H9 (cell line): ENCODE measurements at regions not wholly inside any gene's neighbourhood (a gene's known extent, or its start where the extent isn't known, plus 50 kb on each side); places are given as distances from the start of the nearest gene placed in this dataset.

Source experiments
- DNase-seq: peaks from one replicate; pipeline ENCODE4 v3.0.0-alpha.2; 2017
- H2AFZ ChIP-seq: one replicate; pipeline ENCODE4 v1.6.1; 2013; ENCODE audit warnings: mild to moderate bottlenecking, low read length, control low read depth, moderate library complexity
- H2AK5ac ChIP-seq: 2 replicates; pipeline ENCODE4 v1.6.1; 2013; ENCODE audit warnings: low read length, control low read depth, mixed read lengths; ENCODE audit not compliant: insufficient read length
- H2BK120ac ChIP-seq: one replicate; pipeline ENCODE4 v1.6.1; 2013; ENCODE audit warnings: low read depth, mild to moderate bottlenecking, low read length, control low read depth, inconsistent platforms; ENCODE audit not compliant: poor library complexity, severe bottlenecking
- H2BK12ac ChIP-seq: 2 replicates; pipeline ENCODE4 v1.6.1; 2013; ENCODE audit warnings: low read length, control low read depth, mixed read lengths, low read depth; ENCODE audit not compliant: insufficient read length
- H2BK15ac ChIP-seq: 2 replicates; pipeline ENCODE4 v1.6.1; 2013; ENCODE audit warnings: low read depth, low read length, control low read depth
- H2BK20ac ChIP-seq: one replicate; pipeline ENCODE4 v1.6.1; 2013; ENCODE audit warnings: low read depth, mild to moderate bottlenecking, low read length, control low read depth, inconsistent platforms; ENCODE audit not compliant: poor library complexity, severe bottlenecking
- H2BK5ac ChIP-seq: 2 replicates; pipeline ENCODE4 v1.6.1; 2013; ENCODE audit warnings: low read length, control low read depth, mixed read lengths; ENCODE audit not compliant: insufficient read length
- H3K14ac ChIP-seq: 2 replicates; pipeline ENCODE4 v1.6.1; 2013; ENCODE audit warnings: low read length, control low read depth; ENCODE audit not compliant: insufficient read depth
- H3K18ac ChIP-seq: 2 replicates; pipeline ENCODE4 v1.6.1; 2013; ENCODE audit warnings: low read depth, mild to moderate bottlenecking, mixed read lengths, low read length, control low read depth; ENCODE audit not compliant: insufficient read length
- H3K23ac ChIP-seq: 2 replicates; pipeline ENCODE4 v1.6.1; 2013; ENCODE audit warnings: low read length, control low read depth, mixed read lengths, low read depth; ENCODE audit not compliant: insufficient read length
- H3K23me2 ChIP-seq: 2 replicates; pipeline ENCODE4 v1.6.1; 2013; ENCODE audit warnings: low read depth, mild to moderate bottlenecking, mixed read lengths, low read length, control low read depth; ENCODE audit not compliant: insufficient read length, poor library complexity, severe bottlenecking
- H3K27ac ChIP-seq: 2 replicates; pipeline ENCODE4 v1.5.1; 2013; ENCODE audit warnings: low read length, control low read depth, mixed read lengths, low read depth; ENCODE audit not compliant: insufficient read length
- H3K27me3 ChIP-seq: 2 replicates; pipeline ENCODE4 v1.6.1; 2013; ENCODE audit warnings: low read length, control low read depth, inconsistent platforms; ENCODE audit not compliant: insufficient read depth
- H3K4ac ChIP-seq: 2 replicates; pipeline ENCODE4 v1.6.1; 2013; ENCODE audit warnings: low read depth, mild to moderate bottlenecking, control low read depth, inconsistent platforms, low read length, moderate library complexity
- H3K4me1 ChIP-seq: 2 replicates; pipeline ENCODE4 v1.6.1; 2013; ENCODE audit warnings: low read length, control low read depth, inconsistent platforms; ENCODE audit not compliant: insufficient read depth
- H3K4me2 ChIP-seq: 2 replicates; pipeline ENCODE4 v1.6.1; 2013; ENCODE audit warnings: low read length, control low read depth, mixed read lengths; ENCODE audit not compliant: insufficient read length, insufficient read depth
- H3K56ac ChIP-seq: 2 replicates; pipeline ENCODE4 v1.6.1; 2013; ENCODE audit warnings: low read depth, mild to moderate bottlenecking, mixed read lengths, low read length, control low read depth; ENCODE audit not compliant: insufficient read length
- H3K79me1 ChIP-seq: 2 replicates; pipeline ENCODE4 v1.6.1; 2013; ENCODE audit warnings: low read depth, mild to moderate bottlenecking, moderate library complexity, low read length, control low read depth, inconsistent platforms; ENCODE audit not compliant: insufficient read depth, poor library complexity, severe bottlenecking
- H3K79me2 ChIP-seq: 2 replicates; pipeline ENCODE4 v1.6.1; 2013; ENCODE audit warnings: low read length, control low read depth, inconsistent platforms; ENCODE audit not compliant: insufficient read depth
- H3K9ac ChIP-seq: 2 replicates; pipeline ENCODE4 v1.6.1; 2013; ENCODE audit warnings: low read length, control low read depth, mixed read lengths; ENCODE audit not compliant: insufficient read length; ENCODE audit errors: extremely low read depth
- H3K9me3 ChIP-seq: one replicate; pipeline ENCODE4 v1.6.1; 2013; ENCODE audit warnings: low read depth, low read length, inconsistent platforms; ENCODE audit not compliant: control insufficient read depth
- H3T11ph ChIP-seq: one replicate; pipeline ENCODE4 v1.6.1; 2013; ENCODE audit warnings: mild to moderate bottlenecking, low read length, control low read depth, inconsistent platforms
- H4K20me1 ChIP-seq: one replicate; pipeline ENCODE4 v1.6.1; 2013; ENCODE audit not compliant: control insufficient read depth, insufficient read length, insufficient read depth
- H4K5ac ChIP-seq: 2 replicates; pipeline ENCODE4 v1.6.1; 2013; ENCODE audit warnings: low read depth, mild to moderate bottlenecking, mixed read lengths, low read length, control low read depth; ENCODE audit not compliant: insufficient read length
- H4K8ac ChIP-seq: replicated peaks from 2 replicates; pipeline ENCODE4 v1.6.1; 2013; ENCODE audit warnings: low read length, control low read depth, mixed read lengths, low read depth; ENCODE audit not compliant: insufficient read length
- H4K91ac ChIP-seq: 2 replicates; pipeline ENCODE4 v1.6.1; 2013; ENCODE audit warnings: low read depth, mild to moderate bottlenecking, moderate library complexity, mixed read lengths, low read length, control low read depth; ENCODE audit not compliant: insufficient read length
- H3K27ac Mint-ChIP-seq, 3 experiments: 2 replicates in 2 of 3; 3 replicates in 1 of 3; pipeline ENCODE4 v1.8.0; 2020 to 2021; ENCODE audit warnings: mixed read lengths in 3 of 3, mild to moderate bottlenecking in 1 of 3, moderate library complexity in 1 of 3
- H3K27me3 Mint-ChIP-seq: 2 replicates; pipeline ENCODE4 v1.8.0; 2021; ENCODE audit warnings: low read depth, mild to moderate bottlenecking, moderate library complexity, mixed read lengths
- H3K36me3 Mint-ChIP-seq, 3 experiments: 2 replicates in 2 of 3; 3 replicates in 1 of 3; pipeline ENCODE4 v1.8.0; 2020 to 2021; ENCODE audit warnings: low read depth in 3 of 3, mixed read lengths in 3 of 3; ENCODE audit not compliant: insufficient read depth in 1 of 3
- H3K4me1 Mint-ChIP-seq, 2 experiments: 2 replicates each; pipeline ENCODE4 v1.8.0; 2020; ENCODE audit warnings: mixed read lengths in 2 of 2
- H3K4me3 Mint-ChIP-seq, 2 experiments: 2 replicates in 1 of 2; 3 replicates in 1 of 2; pipeline ENCODE4 v1.8.0; 2020 to 2021; ENCODE audit warnings: mild to moderate bottlenecking in 2 of 2, mixed read lengths in 2 of 2, moderate library complexity in 1 of 2
- H3K9me3 Mint-ChIP-seq, 2 experiments: 2 replicates in 1 of 2; 3 replicates in 1 of 2; pipeline ENCODE4 v1.8.0; 2020; ENCODE audit warnings: mild to moderate bottlenecking in 2 of 2, mixed read lengths in 2 of 2, moderate library complexity in 1 of 2
- CTCF ChIP-seq: fragments of 200-600 bp; sonication (generic); conservative IDR thresholded peaks from 3 replicates; pipeline ENCODE4 v1.8.0; 2021; ENCODE audit warnings: antibody characterized with exemption, mild to moderate bottlenecking
- WGBS: extraction: QIAGEN DNeasy Blood & Tissue Kit; methylation state at CpG from one replicate; pipeline ENCODE4 v1.1.7; 2013; ENCODE audit warnings: missing lambda C conversion rate, low lambda C conversion rate, mixed read lengths; ENCODE audit not compliant: insufficient read length; ENCODE audit errors: extremely low coverage; 5-methylcytosine and 5-hydroxymethylcytosine counted together

- WGBS, result no CpG with 5 or more reads among the region's 3 CpGs
- TF ChIP-seq CTCF, result no peak
- H3K9ac ChIP-seq, result no peak overlapping the region
- H4K20me1 ChIP-seq, result no peaks in the 10 kb centered on the region
- H3K23ac ChIP-seq, result no peak overlapping the region
- DNase-seq, result no peak
- no peak overlapping the region for H4K8ac ChIP-seq
- H3K4me1 ChIP-seq, result no peaks in the 10 kb centered on the region
- no peak overlapping the region for H3K18ac ChIP-seq
- H2BK15ac ChIP-seq, result no peak overlapping the region
- H3K9me3 ChIP-seq, result no peaks in the 10 kb centered on the region
- no peaks in the 10 kb centered on the region; the same call in 1 of the 2 replicates for H3K27me3 Mint-ChIP-seq
- no peak overlapping the region for H3K56ac ChIP-seq
- no peak overlapping the region for H2AFZ ChIP-seq
- no peak overlapping the region for H2BK20ac ChIP-seq
- peaks cover 2 to 7% (median 6%) of the 10 kb centered on the region in 3 experiments; a peak in 5 of 7 replicates for H3K36me3 Mint-ChIP-seq
- H4K5ac ChIP-seq, result no peak overlapping the region
- H3K27ac Mint-ChIP-seq, result no peak overlapping the region
- no peaks in the 10 kb centered on the region for H3K4me1 Mint-ChIP-seq
- no peaks in the 10 kb centered on the region for H3K79me1 ChIP-seq
- no peaks in the 10 kb centered on the region for H3K79me2 ChIP-seq
- H2BK120ac ChIP-seq, result no peak overlapping the region
- H2BK5ac ChIP-seq, result no peak overlapping the region
- no peak overlapping the region for H3K4ac ChIP-seq
- H3K27ac ChIP-seq, result no peak overlapping the region
- no peak overlapping the region for H3T11ph ChIP-seq
- H2AK5ac ChIP-seq, result no peak overlapping the region
- no peak overlapping the region for H2BK12ac ChIP-seq
- no peak overlapping the region for H3K4me2 ChIP-seq
- peaks cover 3 to 13% of the 10 kb centered on the region in 2 experiments; a peak in 4 of 5 replicates for H3K9me3 Mint-ChIP-seq
- H3K27me3 ChIP-seq, result no peaks in the 10 kb centered on the region
- H3K4me3 Mint-ChIP-seq, result no peak overlapping the region
- H3K14ac ChIP-seq, result no peak overlapping the region
- no peaks in the 10 kb centered on the region for H3K23me2 ChIP-seq
- no peak overlapping the region for H4K91ac ChIP-seq
These were observed 768.7 kb downstream of the EPHA3 start for GRCh38 chr3:89876116-89876515.
